B cell (primary cell): ENCODE measurements at regions not wholly inside any gene's neighbourhood (a gene's known extent, or its start where the extent isn't known, plus 50 kb on each side); places are given as distances from the start of the nearest gene placed in this dataset.

ENCODE experiments used
- ATAC-seq: fragments of 200-7000 bp; cut with Tn5 transposase; one replicate; pipeline ENCODE4 v1.10.0; 2021; ENCODE audit warnings: low read depth, mild to moderate bottlenecking, moderate number of reproducible peaks, moderate library complexity
- CTCF ChIA-PET: fragments of 350-600 bp; sonication (Branson Sonifier 250); formaldehyde crosslinking; loops from one replicate; lab custom pipeline; 2021; ENCODE audit warnings: antibody characterized with exemption, inconsistent platforms; lab: Charles Lee
- POLR2A ChIA-PET: fragments of 350-600 bp; sonication (Branson Sonifier 250); formaldehyde crosslinking; loops from one replicate; lab custom pipeline; 2021; ENCODE audit warnings: antibody characterized with exemption; lab: Charles Lee
- DNase-seq: peaks from one replicate; pipeline ENCODE4 v3.0.0; 2013
- H2AFZ ChIP-seq: 2 replicates; pipeline ENCODE4 v1.6.1; 2012; ENCODE audit warnings: mild to moderate bottlenecking, low read depth, low read length; ENCODE audit not compliant: insufficient read depth, poor library complexity, severe bottlenecking
- H3K27ac ChIP-seq, 2 donors: 1 replicate in 1 of 2; 2 replicates in 1 of 2; pipeline ENCODE4 v1.5.1; 2012 to 2013; ENCODE audit warnings: low read length in 2 of 2, mild to moderate bottlenecking in 2 of 2, moderate library complexity in 1 of 2
- H3K27me3 ChIP-seq, 4 experiments: fragments of 200-600 bp in 1 of 4; sonication (generic) in 1 of 4; replicated peaks in 1 of 4; 1 replicate in 2 of 4; 2 replicates in 2 of 4; pipeline versions ENCODE4 v1.6.1 to v1.7.0; 2013 to 2016; ENCODE audit warnings: low read length in 3 of 4, mild to moderate bottlenecking in 2 of 4, mixed read lengths in 1 of 4, moderate library complexity in 1 of 4; ENCODE audit not compliant: insufficient read depth in 4 of 4, control insufficient read depth in 3 of 4; ENCODE audit errors: control extremely low read depth in 1 of 4
- H3K36me3 ChIP-seq, 2 experiments: replicated peaks in 1 of 2; 1 replicate in 1 of 2; 2 replicates in 1 of 2; pipeline versions ENCODE4 v1.6.1 to v1.7.1; 2013; ENCODE audit warnings: low read length in 1 of 2; ENCODE audit not compliant: insufficient read depth in 2 of 2, control insufficient read depth in 1 of 2; ENCODE audit errors: control extremely low read depth in 1 of 2, extremely low read depth in 1 of 2
- H3K4me1 ChIP-seq, 2 donors: fragments of 200-600 bp in 1 of 2; sonication (generic) in 1 of 2; 1 replicate in 1 of 2; 2 replicates in 1 of 2; pipeline versions ENCODE4 v1.5.1 to v1.6.1; 2013 to 2017; ENCODE audit warnings: low read length in 2 of 2; ENCODE audit not compliant: control insufficient read depth in 2 of 2, insufficient read depth in 2 of 2
- H3K4me2 ChIP-seq: replicated peaks from 2 replicates; pipeline ENCODE3; 2012; ENCODE audit warnings: mild to moderate bottlenecking, low read depth, low read length; ENCODE audit not compliant: poor library complexity, severe bottlenecking
- H3K4me3 ChIP-seq, 5 experiments: fragments of 200-600 bp in 1 of 5; sonication (generic) in 1 of 5; 1 replicate in 3 of 5; 2 replicates in 2 of 5; pipeline versions ENCODE4 v1.5.1 to v1.7.0; 2011 to 2016; ENCODE audit warnings: low read length in 4 of 5, mild to moderate bottlenecking in 4 of 5, low read depth in 2 of 5, control low read depth in 1 of 5, moderate library complexity in 1 of 5; ENCODE audit not compliant: insufficient read depth in 1 of 5; ENCODE audit errors: control extremely low read depth in 1 of 5, extremely low read depth in 1 of 5
- H3K79me2 ChIP-seq: fragments of 200-600 bp; sonication (generic); one replicate; pipeline ENCODE4 v1.6.0; 2016; ENCODE audit warnings: low read length; ENCODE audit not compliant: control insufficient read depth, insufficient read depth
- H3K9ac ChIP-seq: fragments of 200-600 bp; sonication (generic); 2 replicates; pipeline ENCODE4 v1.6.1; 2017; ENCODE audit warnings: mild to moderate bottlenecking, low read length, moderate library complexity
- H3K9me3 ChIP-seq, 3 donors: one replicate each; pipeline versions ENCODE4 v1.6.1 to v1.7.1; 2013; ENCODE audit warnings: low read length in 2 of 3; ENCODE audit not compliant: control insufficient read depth in 2 of 3, insufficient read depth in 1 of 3; ENCODE audit errors: control extremely low read depth in 1 of 3
- H4K20me1 ChIP-seq: 2 replicates; pipeline ENCODE4 v1.6.0; 2012; ENCODE audit warnings: mild to moderate bottlenecking, low read length; ENCODE audit not compliant: insufficient read depth, control insufficient read depth, poor library complexity, severe bottlenecking
- H3K27ac Mint-ChIP-seq: one replicate; pipeline ENCODE4 v1.8.0; 2021; ENCODE audit warnings: mixed read lengths
- H3K27me3 Mint-ChIP-seq: one replicate; pipeline ENCODE4 v1.8.0; 2021; ENCODE audit warnings: mixed read lengths
- H3K4me1 Mint-ChIP-seq: one replicate; pipeline ENCODE4 v1.8.0; 2021; ENCODE audit warnings: mixed read lengths
- H3K4me3 Mint-ChIP-seq: one replicate; pipeline ENCODE4 v1.8.0; 2021; ENCODE audit warnings: mixed read lengths
- H3K9me3 Mint-ChIP-seq: one replicate; pipeline ENCODE4 v1.8.0; 2022; ENCODE audit warnings: mixed read lengths; ENCODE audit not compliant: insufficient read depth
- EZH2 ChIP-seq: IDR thresholded peaks from 2 replicates; pipeline ENCODE4 v1.6.1; 2012; ENCODE audit warnings: borderline replicate concordance, low read depth, mild to moderate bottlenecking, moderate library complexity, low read length; ENCODE audit not compliant: insufficient read depth, poor library complexity, severe bottlenecking
- WGBS: methylation state at CpG from one replicate; pipeline ENCODE4 v1.1.5; 2013; ENCODE audit warnings: missing lambda C conversion rate; ENCODE audit not compliant: insufficient coverage; 5-methylcytosine and 5-hydroxymethylcytosine counted together
- intact Hi-C: fragments of 100-400 bp; cut with micrococcal nuclease; formaldehyde crosslinking; loops from one replicate; pipeline ENCODE4 v1.10.0; 2022
- TF ChIP-seq, protein P1 (sequence below): fragments of 200-600 bp; IDR thresholded peaks from one replicate; pipeline ENCODE4 v1.8.0; 2022; ENCODE audit warnings: antibody characterized with exemption, mild to moderate bottlenecking

DNA sequence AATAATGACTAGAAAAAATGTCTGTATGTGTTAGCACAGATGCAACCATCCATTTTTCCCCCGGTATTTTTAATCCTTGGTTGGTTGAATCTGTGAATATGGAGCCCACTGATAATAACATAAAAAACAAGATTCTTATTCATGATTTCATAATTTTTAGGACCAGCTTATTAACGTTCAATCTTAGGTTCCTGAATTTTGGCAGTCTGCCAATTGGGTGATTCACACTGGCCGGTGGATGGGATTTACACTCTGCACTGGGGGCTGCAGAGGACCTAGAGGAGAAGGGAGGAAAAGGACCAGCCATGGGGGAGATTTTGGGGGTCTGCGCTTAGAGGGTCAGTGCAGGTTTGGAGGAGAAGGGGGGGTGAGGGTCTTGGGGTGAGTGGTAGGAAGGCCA, 327.9 kb downstream of the ACTR3B start:
- H3K9ac ChIP-seq = no peak overlapping the region
- no peaks in the 10 kb centered on the region for H3K27me3 Mint-ChIP-seq
- intact Hi-C loops = no loop called here

DNA sequence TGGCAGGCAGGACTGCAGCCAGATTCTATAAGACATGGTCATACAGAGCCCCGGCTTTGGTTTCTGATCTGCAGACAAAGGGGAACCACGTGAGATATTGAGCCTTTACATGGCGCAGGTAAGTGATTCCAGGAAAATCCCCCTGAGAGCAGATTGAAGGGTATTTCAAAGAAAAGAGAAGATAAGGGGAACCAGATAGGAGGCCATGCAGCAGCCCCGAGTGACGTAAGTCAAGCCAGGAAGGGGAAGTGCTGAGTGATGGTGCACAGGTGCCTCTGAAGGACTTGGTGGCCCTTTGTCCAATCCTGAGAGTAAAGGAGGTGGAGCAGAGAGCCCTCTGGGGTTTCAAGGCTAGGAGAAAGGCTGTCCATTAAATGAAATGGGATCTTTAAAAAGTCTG, 329.0 kb downstream of the ACTR3B start:
- intact Hi-C loops = no loop called here
- no peaks in the 10 kb centered on the region for H3K27me3 Mint-ChIP-seq
- no peak for ATAC-seq
- ChIA-PET CTCF (no interaction called here), POLR2A (no interaction called here)
- no peak for DNase-seq
- H3K36me3 ChIP-seq = no peaks in the 10 kb centered on the region
- H3K9me3 ChIP-seq = peaks cover 0 to 8% (median 0%) of the 10 kb centered on the region in 3 donors
- no peak overlapping the region for H3K27ac Mint-ChIP-seq
- no peak overlapping the region for H3K9ac ChIP-seq
- no peaks in the 10 kb centered on the region for H3K4me1 Mint-ChIP-seq
- no peaks in the 10 kb centered on the region for H3K4me1 ChIP-seq
- H4K20me1 ChIP-seq = no peaks in the 10 kb centered on the region
- WGBS = 70% methylated on average over 5 of the region's 5 CpGs
- no peak overlapping the region for H3K27ac ChIP-seq
- TF ChIP-seq EZH2 = no peak
- H3K4me3 ChIP-seq = no peak overlapping the region
- H3K4me3 Mint-ChIP-seq = no peak overlapping the region
- H3K4me2 ChIP-seq = no peak overlapping the region
- H3K9me3 Mint-ChIP-seq = no peaks in the 10 kb centered on the region
- H3K79me2 ChIP-seq = no peaks in the 10 kb centered on the region
- peaks cover 0 to 2% (median 0%) of the 10 kb centered on the region in 4 experiments for H3K27me3 ChIP-seq
- H2AFZ ChIP-seq = no peak overlapping the region

More for the DNA sequence above, 327.9 kb downstream of the ACTR3B start:
- no peak overlapping the region for H3K27ac ChIP-seq
- WGBS = 100% methylated on average over 2 of the region's 4 CpGs
- H3K9me3 ChIP-seq = peaks cover 0 to 8% (median 0%) of the 10 kb centered on the region in 3 donors
- no peaks in the 10 kb centered on the region for H3K4me1 Mint-ChIP-seq
- TF ChIP-seq, protein P1, sequence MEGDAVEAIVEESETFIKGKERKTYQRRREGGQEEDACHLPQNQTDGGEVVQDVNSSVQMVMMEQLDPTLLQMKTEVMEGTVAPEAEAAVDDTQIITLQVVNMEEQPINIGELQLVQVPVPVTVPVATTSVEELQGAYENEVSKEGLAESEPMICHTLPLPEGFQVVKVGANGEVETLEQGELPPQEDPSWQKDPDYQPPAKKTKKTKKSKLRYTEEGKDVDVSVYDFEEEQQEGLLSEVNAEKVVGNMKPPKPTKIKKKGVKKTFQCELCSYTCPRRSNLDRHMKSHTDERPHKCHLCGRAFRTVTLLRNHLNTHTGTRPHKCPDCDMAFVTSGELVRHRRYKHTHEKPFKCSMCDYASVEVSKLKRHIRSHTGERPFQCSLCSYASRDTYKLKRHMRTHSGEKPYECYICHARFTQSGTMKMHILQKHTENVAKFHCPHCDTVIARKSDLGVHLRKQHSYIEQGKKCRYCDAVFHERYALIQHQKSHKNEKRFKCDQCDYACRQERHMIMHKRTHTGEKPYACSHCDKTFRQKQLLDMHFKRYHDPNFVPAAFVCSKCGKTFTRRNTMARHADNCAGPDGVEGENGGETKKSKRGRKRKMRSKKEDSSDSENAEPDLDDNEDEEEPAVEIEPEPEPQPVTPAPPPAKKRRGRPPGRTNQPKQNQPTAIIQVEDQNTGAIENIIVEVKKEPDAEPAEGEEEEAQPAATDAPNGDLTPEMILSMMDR = no peak
- no peak for TF ChIP-seq EZH2
- H3K36me3 ChIP-seq = no peaks in the 10 kb centered on the region
- no peak overlapping the region for H3K4me3 ChIP-seq
- no peak for ATAC-seq
- no peak for DNase-seq
- H3K27me3 ChIP-seq = peaks cover 0 to 2% (median 0%) of the 10 kb centered on the region in 4 experiments
- no peak overlapping the region for H3K4me2 ChIP-seq
- H3K4me1 ChIP-seq = no peaks in the 10 kb centered on the region
- H3K4me3 Mint-ChIP-seq = no peak overlapping the region
- CTCF ChIA-PET = no interaction called here
- H3K79me2 ChIP-seq = no peaks in the 10 kb centered on the region
- no peaks in the 10 kb centered on the region for H3K9me3 Mint-ChIP-seq
- H4K20me1 ChIP-seq = no peaks in the 10 kb centered on the region
- H2AFZ ChIP-seq = no peak overlapping the region
- POLR2A ChIA-PET = no interaction called here
- no peak overlapping the region for H3K27ac Mint-ChIP-seq
